ENCODE measurements at regions not wholly inside any gene's neighbourhood (a gene's known extent, or its start where the extent isn't known, plus 50 kb on each side); places are given as distances from the start of the nearest gene placed in this dataset.

DNA sequence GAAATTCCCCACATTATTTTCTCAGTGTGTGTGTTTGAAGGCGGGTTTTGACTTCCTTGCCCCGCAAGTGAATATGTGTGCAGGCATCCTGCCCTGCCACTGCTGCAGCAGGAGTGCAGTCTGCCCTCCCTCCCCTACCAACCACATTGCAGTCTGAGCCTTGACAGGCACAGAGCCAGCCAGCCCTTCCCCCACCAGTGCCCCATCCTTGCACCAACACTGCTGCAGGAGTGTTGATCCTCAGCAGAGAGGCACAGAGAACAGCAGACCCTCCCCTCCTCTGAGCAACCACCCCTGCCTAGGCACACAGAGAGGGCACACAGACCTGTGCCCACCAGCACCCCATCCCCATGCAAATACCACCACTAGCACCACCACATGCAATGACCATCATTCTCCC, 683.0 kb upstream of the PKDCC start:
- no peak for TF ChIP-seq POLR2A (IDR thresholded peaks at IDR 0.05)
- TF ChIP-seq, protein P1, sequence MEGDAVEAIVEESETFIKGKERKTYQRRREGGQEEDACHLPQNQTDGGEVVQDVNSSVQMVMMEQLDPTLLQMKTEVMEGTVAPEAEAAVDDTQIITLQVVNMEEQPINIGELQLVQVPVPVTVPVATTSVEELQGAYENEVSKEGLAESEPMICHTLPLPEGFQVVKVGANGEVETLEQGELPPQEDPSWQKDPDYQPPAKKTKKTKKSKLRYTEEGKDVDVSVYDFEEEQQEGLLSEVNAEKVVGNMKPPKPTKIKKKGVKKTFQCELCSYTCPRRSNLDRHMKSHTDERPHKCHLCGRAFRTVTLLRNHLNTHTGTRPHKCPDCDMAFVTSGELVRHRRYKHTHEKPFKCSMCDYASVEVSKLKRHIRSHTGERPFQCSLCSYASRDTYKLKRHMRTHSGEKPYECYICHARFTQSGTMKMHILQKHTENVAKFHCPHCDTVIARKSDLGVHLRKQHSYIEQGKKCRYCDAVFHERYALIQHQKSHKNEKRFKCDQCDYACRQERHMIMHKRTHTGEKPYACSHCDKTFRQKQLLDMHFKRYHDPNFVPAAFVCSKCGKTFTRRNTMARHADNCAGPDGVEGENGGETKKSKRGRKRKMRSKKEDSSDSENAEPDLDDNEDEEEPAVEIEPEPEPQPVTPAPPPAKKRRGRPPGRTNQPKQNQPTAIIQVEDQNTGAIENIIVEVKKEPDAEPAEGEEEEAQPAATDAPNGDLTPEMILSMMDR (IDR thresholded peaks at IDR 0.05), result no peak
